ENCODE measurements at regions not wholly inside any gene's neighbourhood (a gene's known extent, or its start where the extent isn't known, plus 50 kb on each side); places are given as distances from the start of the nearest gene placed in this dataset.

DNA sequence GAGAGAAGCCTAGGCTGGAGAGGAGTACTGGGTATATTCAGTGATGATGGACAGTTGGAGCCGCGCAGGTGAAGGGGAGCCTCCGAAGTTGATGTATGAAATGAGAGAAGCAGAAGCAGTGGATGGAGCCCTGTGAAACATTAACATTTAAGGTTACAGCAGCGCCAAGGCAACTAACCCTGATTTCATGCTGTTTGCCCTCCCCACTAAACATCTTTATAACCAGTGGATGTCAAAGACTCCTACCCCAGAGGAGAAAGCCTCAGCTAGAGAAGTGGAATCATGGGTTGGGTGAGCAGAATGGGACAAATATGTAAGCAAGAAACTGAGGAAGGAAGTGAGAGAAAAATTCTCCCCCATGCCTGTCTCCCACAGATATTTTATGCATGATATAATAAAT, 92.0 kb upstream of the NMNAT3 start:
- no peak overlapping the region for H3K4me3 ChIP-seq
- no peaks in the 10 kb centered on the region for H3K9me3 ChIP-seq
- no peaks in the 10 kb centered on the region for H3K4me1 ChIP-seq
- no peaks in the 10 kb centered on the region for H3K27me3 ChIP-seq
- no peak overlapping the region for H3K27ac ChIP-seq
- H3K9ac ChIP-seq (ENCODE audit: low read depth in 2 of 2, low read length in 2 of 2): no peak overlapping the region
- intact Hi-C loops (cut with DNase I): no loop called here
- no peak for DNase-seq
- TF ChIP-seq CTCF (IDR thresholded peaks at IDR 0.05): no peak
- no peaks in the 10 kb centered on the region for H3K36me3 ChIP-seq

GRCh38 chr3:139764936-139765335, 87.2 kb upstream of the NMNAT3 start:
- no peak for DNase-seq
- no peaks in the 10 kb centered on the region for H3K36me3 ChIP-seq
- intact Hi-C loops (cut with DNase I): no loop called here
- no peak overlapping the region for H3K27ac ChIP-seq
- H3K4me3 ChIP-seq: no peak overlapping the region
- TF ChIP-seq CTCF (IDR thresholded peaks at IDR 0.05): no peak
- no peaks in the 10 kb centered on the region for H3K9me3 ChIP-seq
- no peaks in the 10 kb centered on the region for H3K4me1 ChIP-seq
- H3K27me3 ChIP-seq: no peaks in the 10 kb centered on the region
- no peak overlapping the region for H3K9ac ChIP-seq (ENCODE audit: low read depth in 2 of 2, low read length in 2 of 2)

DNA sequence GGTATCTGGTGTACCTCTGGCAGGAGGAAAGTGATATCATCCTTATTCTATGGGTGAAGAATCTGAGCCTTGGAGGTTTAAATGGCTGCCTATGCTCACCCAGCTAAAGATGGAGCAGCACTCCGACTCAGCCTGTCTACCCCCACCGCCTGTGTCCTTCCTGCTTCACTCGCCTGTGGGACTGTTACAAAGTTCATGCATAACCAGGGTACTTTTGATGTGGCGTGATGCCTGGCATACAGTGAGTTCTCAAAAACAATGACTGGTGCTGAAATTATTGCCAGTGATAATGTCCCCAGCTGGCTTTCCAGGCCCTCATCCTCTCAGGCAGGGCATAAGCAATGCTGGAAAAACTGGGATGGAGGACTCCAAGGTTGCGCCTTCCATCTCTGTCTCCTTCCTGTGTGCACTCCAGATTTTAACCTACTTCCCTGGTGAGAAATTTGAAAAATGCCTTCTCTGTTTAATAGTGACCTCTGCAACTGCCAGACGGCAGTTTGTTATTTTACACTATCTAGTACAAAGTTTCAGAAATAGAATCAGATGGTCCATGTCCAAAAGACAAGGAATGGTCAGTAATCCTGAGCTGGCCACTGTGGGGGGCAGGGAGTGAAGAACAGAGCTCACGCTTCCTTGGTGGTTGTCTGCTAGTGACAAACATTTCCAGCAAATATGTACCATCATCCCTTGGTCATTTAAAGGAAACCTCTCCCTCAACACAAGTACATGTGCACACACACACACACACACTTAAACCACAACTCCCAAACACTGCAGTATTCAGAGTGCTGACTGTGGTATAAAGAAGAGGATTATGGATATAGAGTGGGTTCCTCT, 86.5 kb upstream of the NMNAT3 start:
- intact Hi-C loops (cut with DNase I): no loop called here
- Histone ChIP-seq H3K4me3 (no peak overlapping the region), H3K36me3 (no peaks in the 10 kb centered on the region), H3K27ac (no peak overlapping the region), H3K9ac (ENCODE audit: low read depth in 2 of 2, low read length in 2 of 2) (no peak overlapping the region), H3K27me3 (no peaks in the 10 kb centered on the region), H3K4me1 (no peaks in the 10 kb centered on the region), H3K9me3 (no peaks in the 10 kb centered on the region)
- DNase-seq: no peak
- no peak for TF ChIP-seq CTCF (IDR thresholded peaks at IDR 0.05)

GRCh38 chr3:139762302-139762701, 84.5 kb upstream of the NMNAT3 start:
- TF ChIP-seq CTCF (IDR thresholded peaks at IDR 0.05): no peak
- no peak overlapping the region for H3K9ac ChIP-seq (ENCODE audit: low read depth in 2 of 2, low read length in 2 of 2)
- H3K36me3 ChIP-seq: no peaks in the 10 kb centered on the region
- no peaks in the 10 kb centered on the region for H3K4me1 ChIP-seq
- DNase-seq: no peak
- intact Hi-C loops (cut with DNase I): no loop called here
- no peaks in the 10 kb centered on the region for H3K27me3 ChIP-seq
- no peaks in the 10 kb centered on the region for H3K9me3 ChIP-seq
- no peak overlapping the region for H3K4me3 ChIP-seq
- H3K27ac ChIP-seq: no peak overlapping the region

GRCh38 chr3:139759470-139759869, 81.7 kb upstream of the NMNAT3 start:
- H3K27ac ChIP-seq: no peak overlapping the region
- no peaks in the 10 kb centered on the region for H3K4me1 ChIP-seq
- DNase-seq: no peak
- TF ChIP-seq CTCF (IDR thresholded peaks at IDR 0.05): no peak
- intact Hi-C loops (cut with DNase I): no loop called here
- H3K27me3 ChIP-seq: no peaks in the 10 kb centered on the region
- H3K9ac ChIP-seq (ENCODE audit: low read depth in 2 of 2, low read length in 2 of 2): no peak overlapping the region
- no peaks in the 10 kb centered on the region for H3K36me3 ChIP-seq
- no peaks in the 10 kb centered on the region for H3K9me3 ChIP-seq
- no peak overlapping the region for H3K4me3 ChIP-seq

All from colonic mucosa (tissue), 4 donors.